SJSA1 (cell line): ENCODE measurements at regions not wholly inside any gene's neighbourhood (a gene's known extent, or its start where the extent isn't known, plus 50 kb on each side); places are given as distances from the start of the nearest gene placed in this dataset.
A peak's percentile ranks its signal among the peaks of the same experiment; 100 is the strongest.

Experiments
- DNase-seq, 2 experiments: peaks; one replicate each; pipeline ENCODE4 v3.0.0-alpha.2; 2015 to 2020; ENCODE audit warnings: low spot score in 2 of 2, low read depth in 1 of 2
- H3K27ac ChIP-seq: fragments of 250-450 bp; sonication (Bioruptor Pico); 2 replicates; pipeline ENCODE4 v1.5.1; 2020; ENCODE audit warnings: mild to moderate bottlenecking, moderate library complexity
- H3K27me3 ChIP-seq: fragments of 250-450 bp; sonication (Bioruptor Pico); replicated peaks from 2 replicates; pipeline ENCODE4 v1.5.1; 2020; ENCODE audit warnings: mild to moderate bottlenecking, moderate library complexity
- H3K36me3 ChIP-seq: fragments of 250-450 bp; sonication (Bioruptor Pico); 2 replicates; pipeline ENCODE4 v1.5.1; 2020; ENCODE audit warnings: mild to moderate bottlenecking
- H3K4me1 ChIP-seq: fragments of 250-450 bp; sonication (Bioruptor Pico); replicated peaks from 2 replicates; pipeline ENCODE4 v1.6.1; 2021; ENCODE audit warnings: mild to moderate bottlenecking
- H3K4me3 ChIP-seq: fragments of 250-450 bp; sonication (Bioruptor Pico); 2 replicates; pipeline ENCODE4 v1.5.1; 2020; ENCODE audit warnings: mild to moderate bottlenecking
- H3K9me3 ChIP-seq: fragments of 250-450 bp; sonication (Bioruptor Pico); replicated peaks from 2 replicates; pipeline ENCODE4 v1.5.1; 2020; ENCODE audit warnings: mild to moderate bottlenecking

GRCh38 chr15:38687775-38688495, 123.3 kb upstream of the RASGRP1 start:
- no peak for DNase-seq

GRCh38 chr15:38688761-38689160, 124.1 kb upstream of the RASGRP1 start:
- no peaks in the 10 kb centered on the region for H3K27me3 ChIP-seq
- no peak overlapping the region for H3K4me3 ChIP-seq
- no peaks in the 10 kb centered on the region for H3K4me1 ChIP-seq
- DNase-seq: no peak
- H3K36me3 ChIP-seq: no peaks in the 10 kb centered on the region
- H3K27ac ChIP-seq: no peak overlapping the region
- H3K9me3 ChIP-seq: no peaks in the 10 kb centered on the region

More at GRCh38 chr15:38687775-38688495, 123.3 kb upstream of the RASGRP1 start:
- H3K9me3 ChIP-seq: no peaks in the 10 kb centered on the region
- no peak overlapping the region for H3K4me3 ChIP-seq
- H3K4me1 ChIP-seq: no peaks in the 10 kb centered on the region
- H3K27me3 ChIP-seq: no peaks in the 10 kb centered on the region
- no peaks in the 10 kb centered on the region for H3K36me3 ChIP-seq
- H3K27ac ChIP-seq: no peak overlapping the region

- DNase-seq: no peak
- no peak overlapping the region for H3K4me3 ChIP-seq
- H3K36me3 ChIP-seq: no peaks in the 10 kb centered on the region
- H3K27ac ChIP-seq: no peak overlapping the region
- H3K27me3 ChIP-seq: no peaks in the 10 kb centered on the region
- no peaks in the 10 kb centered on the region for H3K9me3 ChIP-seq
- no peaks in the 10 kb centered on the region for H3K4me1 ChIP-seq
Observed at GRCh38 chr15:38689522-38689921, 124.9 kb upstream of the RASGRP1 start.

- no peaks in the 10 kb centered on the region for H3K4me1 ChIP-seq
Observed at GRCh38 chr15:38690216-38690615, 125.6 kb upstream of the RASGRP1 start.

GRCh38 chr15:38690719-38691332, 126.2 kb upstream of the RASGRP1 start:
- DNase-seq: peak; percentile 52 to 60
- no peaks in the 10 kb centered on the region for H3K36me3 ChIP-seq
- no peak overlapping the region for H3K4me3 ChIP-seq
- no peaks in the 10 kb centered on the region for H3K4me1 ChIP-seq
- no peaks in the 10 kb centered on the region for H3K27me3 ChIP-seq
- H3K9me3 ChIP-seq: no peaks in the 10 kb centered on the region
- no peak overlapping the region for H3K27ac ChIP-seq

More at GRCh38 chr15:38690216-38690615, 125.6 kb upstream of the RASGRP1 start:
- H3K27me3 ChIP-seq: no peaks in the 10 kb centered on the region
- DNase-seq: no peak
- no peak overlapping the region for H3K4me3 ChIP-seq
- H3K27ac ChIP-seq: no peak overlapping the region
- H3K36me3 ChIP-seq: no peaks in the 10 kb centered on the region
- no peaks in the 10 kb centered on the region for H3K9me3 ChIP-seq

GRCh38 chr15:38691377-38691776, 126.8 kb upstream of the RASGRP1 start:
- no peak for DNase-seq
- no peaks in the 10 kb centered on the region for H3K9me3 ChIP-seq

GRCh38 chr15:38691965-38692788, 127.6 kb upstream of the RASGRP1 start:
- no peak for DNase-seq
- Histone ChIP-seq H3K27ac (no peak overlapping the region), H3K4me3 (no peak overlapping the region), H3K9me3 (no peaks in the 10 kb centered on the region), H3K4me1 (no peaks in the 10 kb centered on the region), H3K27me3 (no peaks in the 10 kb centered on the region), H3K36me3 (no peaks in the 10 kb centered on the region)

More at GRCh38 chr15:38691377-38691776, 126.8 kb upstream of the RASGRP1 start:
- H3K27ac ChIP-seq: no peak overlapping the region
- H3K27me3 ChIP-seq: no peaks in the 10 kb centered on the region
- H3K36me3 ChIP-seq: no peaks in the 10 kb centered on the region
- H3K4me1 ChIP-seq: no peaks in the 10 kb centered on the region
- no peak overlapping the region for H3K4me3 ChIP-seq

GRCh38 chr15:38692789-38693062, 128.1 kb upstream of the RASGRP1 start:
- Histone ChIP-seq H3K4me1 (no peaks in the 10 kb centered on the region), H3K9me3 (no peaks in the 10 kb centered on the region), H3K27ac (no peak overlapping the region), H3K4me3 (no peak overlapping the region), H3K36me3 (no peaks in the 10 kb centered on the region), H3K27me3 (no peaks in the 10 kb centered on the region)
- no peak for DNase-seq

GRCh38 chr15:38695249-38696108, 130.9 kb upstream of the RASGRP1 start:
- no peak overlapping the region for H3K27ac ChIP-seq
- no peaks in the 10 kb centered on the region; the same call in 1 of the 2 replicates for H3K4me1 ChIP-seq
- DNase-seq: no peak
- no peaks in the 10 kb centered on the region for H3K27me3 ChIP-seq
- H3K4me3 ChIP-seq: no peak overlapping the region
- no peaks in the 10 kb centered on the region for H3K36me3 ChIP-seq
- H3K9me3 ChIP-seq: no peaks in the 10 kb centered on the region

GRCh38 chr15:38696109-38696727, 131.6 kb upstream of the RASGRP1 start:
- Histone ChIP-seq H3K9me3 (no peaks in the 10 kb centered on the region), H3K4me3 (no peak overlapping the region), H3K27ac (no peak overlapping the region), H3K27me3 (no peaks in the 10 kb centered on the region), H3K36me3 (no peaks in the 10 kb centered on the region), H3K4me1 (no peaks in the 10 kb centered on the region; the same call in 1 of the 2 replicates)
- no peak for DNase-seq

GRCh38 chr15:38696790-38697495, 132.3 kb upstream of the RASGRP1 start:
- DNase-seq: no peak
- H3K27ac ChIP-seq: no peak overlapping the region
- no peaks in the 10 kb centered on the region for H3K9me3 ChIP-seq
- H3K4me3 ChIP-seq: no peak overlapping the region
- no peaks in the 10 kb centered on the region for H3K27me3 ChIP-seq
- no peaks in the 10 kb centered on the region; the same call in 1 of the 2 replicates for H3K4me1 ChIP-seq
- no peaks in the 10 kb centered on the region for H3K36me3 ChIP-seq

- no peak for DNase-seq
- no peaks in the 10 kb centered on the region for H3K27me3 ChIP-seq
- H3K9me3 ChIP-seq: no peaks in the 10 kb centered on the region
- no peaks in the 10 kb centered on the region; the same call in 1 of the 2 replicates for H3K4me1 ChIP-seq
- H3K27ac ChIP-seq: no peak overlapping the region
- H3K4me3 ChIP-seq: no peak overlapping the region
- H3K36me3 ChIP-seq: no peaks in the 10 kb centered on the region
Observed at GRCh38 chr15:38698254-38698653, 133.6 kb upstream of the RASGRP1 start.
